IPS-15b (cell line): ENCODE measurements at regions not wholly inside any gene's neighbourhood (a gene's known extent, or its start where the extent isn't known, plus 50 kb on each side); places are given as distances from the start of the nearest gene placed in this dataset.

ENCODE experiments used
- H3K27me3 ChIP-seq: one replicate; pipeline ENCODE4 v1.6.1; 2013; ENCODE audit warnings: low read length; ENCODE audit not compliant: control insufficient read depth, insufficient read depth
- H3K36me3 ChIP-seq: one replicate; pipeline ENCODE4 v1.6.1; 2013; ENCODE audit warnings: low read length; ENCODE audit not compliant: control insufficient read depth, insufficient read depth
- H3K4me1 ChIP-seq: one replicate; pipeline ENCODE4 v1.6.1; 2013; ENCODE audit warnings: mild to moderate bottlenecking, low read length; ENCODE audit not compliant: control insufficient read depth, insufficient read depth
- H3K4me3 ChIP-seq: one replicate; pipeline ENCODE4 v1.5.1; 2013; ENCODE audit warnings: low read depth, low read length
- H3K9ac ChIP-seq: one replicate; pipeline ENCODE4 v1.6.1; 2013; ENCODE audit warnings: low read depth, mild to moderate bottlenecking, low read length
- H3K9me3 ChIP-seq: one replicate; pipeline ENCODE4 v1.6.1; 2013; ENCODE audit warnings: mild to moderate bottlenecking, low read length; ENCODE audit not compliant: control insufficient read depth, insufficient read depth

GRCh38 chr1:78408810-78409209 lies 82.0 kb upstream of the PTGFR start:
- Histone ChIP-seq H3K4me3 (no peak overlapping the region), H3K4me1 (no peaks in the 10 kb centered on the region), H3K9ac (no peak overlapping the region), H3K9me3 (peaks cover 6% of the 10 kb centered on the region), H3K27me3 (no peaks in the 10 kb centered on the region), H3K36me3 (no peaks in the 10 kb centered on the region)

DNA sequence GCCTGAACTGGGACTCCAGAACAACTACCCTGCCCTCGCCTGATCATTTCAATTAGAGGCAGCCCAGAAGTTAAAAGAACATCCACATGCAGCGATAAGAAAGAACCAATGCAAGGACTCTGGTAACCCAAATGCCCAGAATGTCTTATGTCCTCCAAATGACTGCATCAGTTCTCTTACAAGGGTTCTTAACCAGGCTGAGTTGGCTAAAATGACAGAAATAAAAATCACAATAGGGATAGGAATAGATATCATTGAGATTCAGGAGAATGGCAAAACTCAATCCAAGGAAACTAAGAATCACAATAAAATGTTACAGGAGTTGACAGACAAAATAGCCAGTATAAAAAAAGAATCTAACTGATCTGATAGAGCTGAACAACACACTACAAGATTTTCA lies 80.1 kb upstream of the PTGFR start:
- no peaks in the 10 kb centered on the region for H3K27me3 ChIP-seq
- H3K9me3 ChIP-seq, result peaks cover 6% of the 10 kb centered on the region
- H3K4me1 ChIP-seq, result no peaks in the 10 kb centered on the region
- no peak overlapping the region for H3K4me3 ChIP-seq
- H3K36me3 ChIP-seq, result no peaks in the 10 kb centered on the region
- no peak overlapping the region for H3K9ac ChIP-seq

- H3K9ac ChIP-seq, result no peak overlapping the region
- no peak overlapping the region for H3K4me3 ChIP-seq
- no peaks in the 10 kb centered on the region for H3K36me3 ChIP-seq
- no peaks in the 10 kb centered on the region for H3K27me3 ChIP-seq
- H3K4me1 ChIP-seq, result no peaks in the 10 kb centered on the region
- peaks cover 6% of the 10 kb centered on the region for H3K9me3 ChIP-seq
These were observed 79.1 kb upstream of the PTGFR start for GRCh38 chr1:78411707-78412106.

DNA sequence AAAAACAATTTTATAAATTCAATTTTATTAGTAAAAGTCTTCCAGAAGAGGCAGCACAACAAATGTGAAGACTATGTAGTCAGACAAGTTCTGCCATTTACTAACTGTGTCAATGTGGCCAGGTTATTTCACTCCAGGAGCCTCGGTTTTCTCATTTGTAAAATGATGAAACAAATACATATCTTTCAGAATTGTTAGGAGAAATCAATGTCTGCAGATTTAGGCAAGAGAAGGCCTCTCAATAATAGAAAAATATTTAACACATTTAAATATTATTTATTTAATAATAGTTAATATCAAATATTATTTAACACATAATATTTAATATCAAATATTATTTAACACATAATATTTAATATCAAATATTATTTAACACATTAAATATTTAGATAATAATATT lies 75.6 kb upstream of the PTGFR start:
- H3K36me3 ChIP-seq, result no peaks in the 10 kb centered on the region
- H3K4me1 ChIP-seq, result peaks cover 6% of the 10 kb centered on the region
- H3K4me3 ChIP-seq, result no peak overlapping the region
- H3K9ac ChIP-seq, result no peak overlapping the region
- peaks cover 6% of the 10 kb centered on the region for H3K9me3 ChIP-seq
- H3K27me3 ChIP-seq, result no peaks in the 10 kb centered on the region

DNA sequence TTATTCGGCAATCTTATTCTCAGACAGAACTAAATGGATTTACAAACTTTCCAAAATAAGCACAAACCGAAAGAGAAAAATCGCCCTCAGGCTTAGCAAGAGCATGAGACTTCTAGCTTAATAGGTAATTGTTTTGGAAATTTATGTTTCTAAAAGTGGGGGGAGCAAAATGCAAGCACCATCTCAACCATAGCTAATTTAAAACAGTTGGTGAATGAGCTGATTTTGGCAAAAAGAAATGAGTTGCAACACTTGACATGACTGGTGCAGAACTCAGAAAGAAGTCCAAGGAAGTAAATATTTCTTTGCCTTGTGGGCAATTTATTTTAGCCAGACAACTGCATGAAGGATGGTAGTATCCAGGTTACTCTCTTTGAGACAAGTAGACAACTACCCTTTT lies 71.5 kb upstream of the PTGFR start:
- Histone ChIP-seq H3K9ac (no peak overlapping the region), H3K4me1 (peaks cover 6% of the 10 kb centered on the region), H3K4me3 (no peak overlapping the region), H3K36me3 (no peaks in the 10 kb centered on the region), H3K9me3 (no peaks in the 10 kb centered on the region), H3K27me3 (no peaks in the 10 kb centered on the region)

- Histone ChIP-seq H3K4me3 (no peak overlapping the region), H3K4me1 (peaks cover 6% of the 10 kb centered on the region), H3K36me3 (no peaks in the 10 kb centered on the region), H3K9me3 (no peaks in the 10 kb centered on the region), H3K27me3 (no peaks in the 10 kb centered on the region), H3K9ac (no peak overlapping the region)
These were observed 70.6 kb upstream of the PTGFR start for GRCh38 chr1:78420181-78420580.

DNA sequence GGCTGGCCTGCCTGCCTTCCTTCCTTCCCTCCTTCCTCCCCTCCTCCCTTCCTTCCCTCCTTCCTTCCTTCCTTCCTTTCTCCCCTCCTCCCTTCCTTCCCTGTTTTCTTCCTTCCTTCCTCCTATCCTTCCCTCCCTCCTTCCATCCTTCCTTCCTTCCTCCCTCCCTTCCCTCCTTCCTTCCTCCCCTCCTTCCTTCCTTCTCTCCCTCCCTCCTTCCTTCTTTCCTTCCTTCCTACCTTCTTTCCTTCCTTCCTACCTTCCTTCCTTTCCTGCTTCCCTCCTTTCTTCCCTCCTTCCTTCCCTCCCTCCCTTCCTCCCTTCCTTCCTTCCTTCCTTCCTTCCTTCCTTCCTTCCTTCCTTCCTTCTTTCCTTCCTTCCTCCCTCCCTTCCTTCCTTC lies 70.1 kb upstream of the PTGFR start:
- Histone ChIP-seq H3K9me3 (no peaks in the 10 kb centered on the region), H3K9ac (no peak overlapping the region), H3K4me1 (peaks cover 6% of the 10 kb centered on the region), H3K27me3 (no peaks in the 10 kb centered on the region), H3K4me3 (no peak overlapping the region), H3K36me3 (no peaks in the 10 kb centered on the region)

- Histone ChIP-seq H3K4me3 (no peak overlapping the region), H3K27me3 (no peaks in the 10 kb centered on the region), H3K9me3 (no peaks in the 10 kb centered on the region), H3K4me1 (peaks cover 11% of the 10 kb centered on the region), H3K9ac (no peak overlapping the region), H3K36me3 (no peaks in the 10 kb centered on the region)
These were observed 66.1 kb upstream of the PTGFR start for GRCh38 chr1:78424720-78425119.

GRCh38 chr1:78426408-78426807 lies 64.4 kb upstream of the PTGFR start:
- Histone ChIP-seq H3K4me3 (no peak overlapping the region), H3K9me3 (no peaks in the 10 kb centered on the region), H3K9ac (no peak overlapping the region), H3K4me1 (peaks cover 11% of the 10 kb centered on the region), H3K27me3 (no peaks in the 10 kb centered on the region), H3K36me3 (no peaks in the 10 kb centered on the region)

GRCh38 chr1:78427506-78427905 lies 63.3 kb upstream of the PTGFR start:
- H3K9me3 ChIP-seq, result no peaks in the 10 kb centered on the region
- peaks cover 11% of the 10 kb centered on the region for H3K4me1 ChIP-seq
- no peaks in the 10 kb centered on the region for H3K27me3 ChIP-seq
- H3K9ac ChIP-seq, result no peak overlapping the region
- no peaks in the 10 kb centered on the region for H3K36me3 ChIP-seq
- H3K4me3 ChIP-seq, result no peak overlapping the region

DNA sequence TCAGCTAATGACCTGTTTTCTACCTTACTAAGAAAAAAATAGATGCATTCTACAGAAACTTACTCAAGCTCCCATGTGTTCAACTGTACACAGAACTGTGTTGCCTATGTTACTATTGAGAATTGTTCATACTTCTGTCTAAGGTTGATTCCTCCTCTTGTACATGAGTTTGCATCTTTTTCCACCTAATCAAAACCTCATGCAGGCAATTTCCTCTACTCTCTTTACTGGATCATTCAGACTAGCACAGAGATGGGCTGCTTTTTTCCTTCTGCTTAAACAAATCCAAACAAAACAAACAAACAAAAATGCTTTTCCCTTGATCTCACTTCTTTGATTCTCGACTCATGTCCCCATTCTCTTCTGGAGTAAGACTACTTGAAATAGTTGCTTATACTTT lies 58.8 kb upstream of the PTGFR start:
- Histone ChIP-seq H3K4me1 (peaks cover 6% of the 10 kb centered on the region), H3K36me3 (no peaks in the 10 kb centered on the region), H3K4me3 (no peak overlapping the region), H3K27me3 (no peaks in the 10 kb centered on the region), H3K9me3 (no peaks in the 10 kb centered on the region), H3K9ac (no peak overlapping the region)

GRCh38 chr1:78434351-78434750 lies 56.4 kb upstream of the PTGFR start:
- Histone ChIP-seq H3K4me3 (no peak overlapping the region), H3K9me3 (no peaks in the 10 kb centered on the region)

DNA sequence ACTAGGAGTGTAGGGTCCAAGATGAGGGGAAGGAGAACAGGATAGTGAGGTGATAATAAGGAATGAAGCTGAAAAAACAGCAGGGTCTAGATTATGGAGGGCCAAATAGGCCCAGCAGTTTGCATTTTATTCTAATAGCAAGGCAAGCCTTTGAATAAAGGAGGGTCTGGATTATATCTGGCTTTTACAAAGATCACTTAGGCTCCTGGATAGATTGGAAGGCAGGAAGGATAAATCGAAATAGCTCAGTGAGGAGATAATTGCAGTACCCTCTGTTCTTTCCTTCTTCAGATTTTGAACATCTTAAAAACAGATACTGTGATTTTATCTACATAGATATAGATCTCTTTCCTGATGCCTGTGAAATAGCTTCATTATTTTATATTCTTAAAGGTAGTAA lies 53.8 kb upstream of the PTGFR start:
- Histone ChIP-seq H3K9me3 (no peaks in the 10 kb centered on the region), H3K4me1 (no peaks in the 10 kb centered on the region), H3K9ac (no peak overlapping the region), H3K36me3 (no peaks in the 10 kb centered on the region), H3K27me3 (no peaks in the 10 kb centered on the region), H3K4me3 (no peak overlapping the region)

More at GRCh38 chr1:78434351-78434750, 56.4 kb upstream of the PTGFR start:
- no peaks in the 10 kb centered on the region for H3K36me3 ChIP-seq
- no peak overlapping the region for H3K9ac ChIP-seq
- H3K27me3 ChIP-seq, result no peaks in the 10 kb centered on the region
- no peaks in the 10 kb centered on the region for H3K4me1 ChIP-seq
